SK-N-SH (cell line): ENCODE measurements at regions not wholly inside any gene's neighbourhood (a gene's known extent, or its start where the extent isn't known, plus 50 kb on each side); places are given as distances from the start of the nearest gene placed in this dataset.

Experiments
- CTCF ChIA-PET: fragments of 300-600, 350-600 bp; formaldehyde crosslinking; extraction: SDS; loops from one replicate; lab custom pipeline; 2021; lab: Yijun Ruan, JAX
- POLR2A ChIA-PET: fragments of 350-600 bp; sonication (Branson Sonifier 250); formaldehyde crosslinking; extraction: SDS; loops from one replicate; lab custom pipeline; 2020; ENCODE audit warnings: antibody characterized with exemption, inconsistent platforms; lab: Yijun Ruan, JAX
- DNase-seq: peaks from one replicate; pipeline ENCODE4 v3.0.0; 2012
- H2AFZ ChIP-seq: fragments of 200-600 bp; sonication (generic); 2 replicates; pipeline ENCODE4 v1.8.1; 2016; ENCODE audit warnings: antibody characterized with exemption, mild to moderate bottlenecking, low read depth
- H3F3A ChIP-seq: fragments of 200-600 bp; sonication (generic); replicated peaks from 2 replicates; pipeline ENCODE3; 2016; ENCODE audit warnings: antibody characterized with exemption, mild to moderate bottlenecking; ENCODE audit not compliant: insufficient read depth
- H3K27ac ChIP-seq, 2 experiments: fragments of 200-500 bp in 1 of 2; fragments of 200-600 bp in 1 of 2; sonication (Bioruptor generic) in 1 of 2; sonication (generic), shearing (Covaris generic) in 1 of 2; 2 replicates each; pipeline versions ENCODE4 v1.5.1 to v1.6.1; 2014 to 2016; ENCODE audit warnings: low read depth in 2 of 2, inconsistent platforms in 1 of 2, low read length in 1 of 2, mild to moderate bottlenecking in 1 of 2, mixed read lengths in 1 of 2
- H3K27me3 ChIP-seq: fragments of 200-600 bp; sonication (generic), shearing (Covaris generic); 2 replicates; pipeline ENCODE4 v1.6.1; 2016; ENCODE audit warnings: mixed run types; ENCODE audit not compliant: insufficient read depth
- H3K36me3 ChIP-seq, 2 experiments: fragments of 200-500 bp in 1 of 2; fragments of 200-600 bp in 1 of 2; sonication (Bioruptor generic) in 1 of 2; sonication (generic) in 1 of 2; replicated peaks in 1 of 2; 2 replicates each; pipeline versions ENCODE3 to v1.5.1; 2014 to 2016; ENCODE audit warnings: low read length in 1 of 2, mild to moderate bottlenecking in 1 of 2; ENCODE audit not compliant: insufficient read depth in 2 of 2, control insufficient read depth in 1 of 2
- H3K4me1 ChIP-seq, 2 experiments: fragments of 200-500 bp in 1 of 2; fragments of 200-600 bp in 1 of 2; sonication (Bioruptor generic) in 1 of 2; sonication (generic), shearing (Covaris generic) in 1 of 2; 2 replicates each; pipeline versions ENCODE4 v1.5.1 to v1.6.1; 2014 to 2016; ENCODE audit warnings: low read depth in 1 of 2, low read length in 1 of 2, mixed run types in 1 of 2; ENCODE audit not compliant: insufficient read depth in 2 of 2, control insufficient read depth in 1 of 2
- H3K4me2 ChIP-seq: fragments of 200-600 bp; sonication (generic), shearing (Covaris generic); 2 replicates; pipeline ENCODE4 v1.6.1; 2017; ENCODE audit warnings: mixed run types
- H3K4me3 ChIP-seq, 2 experiments: fragments of 200-500 bp in 1 of 2; fragments of 200-600 bp in 1 of 2; sonication (Bioruptor generic) in 1 of 2; sonication (generic), shearing (Covaris generic) in 1 of 2; 2 replicates each; pipeline versions ENCODE4 v1.5.1 to v1.8.1; 2014 to 2016; ENCODE audit warnings: low read depth in 2 of 2, inconsistent platforms in 1 of 2, low read length in 1 of 2, mild to moderate bottlenecking in 1 of 2, mixed read lengths in 1 of 2, moderate library complexity in 1 of 2
- H3K79me2 ChIP-seq: fragments of 200-600 bp; sonication (generic); 2 replicates; pipeline ENCODE4 v1.8.1; 2017; ENCODE audit warnings: mild to moderate bottlenecking; ENCODE audit not compliant: insufficient read depth
- H3K9ac ChIP-seq: fragments of 200-600 bp; sonication (generic); 2 replicates; pipeline ENCODE4 v1.6.1; 2017; ENCODE audit warnings: mixed run types
- H3K9me2 ChIP-seq: fragments of 200-600 bp; sonication (generic); 2 replicates; pipeline ENCODE4 v1.6.1; 2017; ENCODE audit warnings: mixed run types
- H3K9me3 ChIP-seq: fragments of 200-600 bp; sonication (generic); 2 replicates; pipeline ENCODE4 v1.6.1; 2017; ENCODE audit warnings: mixed run types, mild to moderate bottlenecking, moderate library complexity
- H4K20me1 ChIP-seq: fragments of 200-600 bp; sonication (generic); 2 replicates; pipeline ENCODE4 v1.6.1; 2017; ENCODE audit warnings: mild to moderate bottlenecking, mixed run types; ENCODE audit not compliant: insufficient read depth
- CHD2 ChIP-seq: fragments of 150-350 bp; IDR thresholded peaks from 2 replicates; pipeline ENCODE4 v1.6.1; 2018; ENCODE audit warnings: low read length; ENCODE audit not compliant: partially characterized antibody
- CTCF ChIP-seq: fragments of 200-600 bp; sonication (generic); IDR thresholded peaks from 2 replicates; pipeline ENCODE4 v1.6.1; 2017; ENCODE audit warnings: antibody characterized with exemption, mild to moderate bottlenecking, moderate library complexity
- EP300 ChIP-seq, 2 experiments: IDR thresholded peaks; 2 replicates each; pipeline versions ENCODE4 v1.4.0 to v1.6.1; 2012; ENCODE audit warnings: borderline replicate concordance in 1 of 2, low read depth in 1 of 2, low read length in 1 of 2
- EZH2phosphoT487 ChIP-seq: fragments of 200-600 bp; sonication (generic); IDR thresholded peaks from 2 replicates; pipeline ENCODE4 v1.6.1; 2017; ENCODE audit warnings: low read depth, mixed run types, mild to moderate bottlenecking, antibody characterized with exemption, moderate library complexity, borderline replicate concordance
- FOSL2 ChIP-seq: IDR thresholded peaks from 2 replicates; pipeline ENCODE4 v1.4.0; 2012; ENCODE audit warnings: low read depth, mild to moderate bottlenecking, moderate library complexity, borderline replicate concordance
- FOXJ3 ChIP-seq: sonication (generic); formaldehyde crosslinking; IDR thresholded peaks from 2 replicates; pipeline ENCODE4 v1.5.1; 2020; ENCODE audit warnings: mild to moderate bottlenecking, missing genetic modification reagents
- GABPA ChIP-seq: IDR thresholded peaks from 2 replicates; pipeline ENCODE4 v1.4.0; 2012; ENCODE audit warnings: low read depth, mild to moderate bottlenecking
- GATA2 ChIP-seq: sonication (generic); formaldehyde crosslinking; IDR thresholded peaks from 2 replicates; pipeline ENCODE4 v1.5.0; 2020; ENCODE audit warnings: mild to moderate bottlenecking, missing genetic modification reagents
- JUND ChIP-seq: IDR thresholded peaks from 2 replicates; pipeline ENCODE4 v1.4.0; 2012
- MAX ChIP-seq: IDR thresholded peaks from 2 replicates; pipeline ENCODE4 v1.4.0; 2012; ENCODE audit warnings: low read depth
- MEF2A ChIP-seq: IDR thresholded peaks from 2 replicates; pipeline ENCODE4 v1.4.0; 2012; ENCODE audit warnings: low read depth, borderline replicate concordance
- MXI1 ChIP-seq: IDR thresholded peaks from 2 replicates; pipeline ENCODE4 v1.6.1; 2012; ENCODE audit warnings: mild to moderate bottlenecking, low read depth, low read length, improper control_type of control experiment
- NFIC ChIP-seq: IDR thresholded peaks from 2 replicates; pipeline ENCODE4 v1.4.0; 2012; ENCODE audit warnings: borderline replicate concordance
- NRF1 ChIP-seq: IDR thresholded peaks from 2 replicates; pipeline ENCODE4 v1.6.1; 2012; ENCODE audit warnings: low read depth, mild to moderate bottlenecking, low read length
- POLR2AphosphoS5 ChIP-seq: IDR thresholded peaks from 2 replicates; pipeline ENCODE4 v1.6.1; 2012; ENCODE audit warnings: low read depth, low read length
- RCOR1 ChIP-seq: fragments of 150-350 bp; IDR thresholded peaks from 2 replicates; pipeline ENCODE4 v1.6.1; 2017; ENCODE audit warnings: antibody characterized with exemption, low read length
- RFX5 ChIP-seq: IDR thresholded peaks from 2 replicates; pipeline ENCODE4 v1.6.1; 2012; ENCODE audit warnings: mild to moderate bottlenecking, improper control_type of control experiment, low read length
- SMC3 ChIP-seq: IDR thresholded peaks from 2 replicates; pipeline ENCODE4 v1.6.1; 2012; ENCODE audit warnings: low read depth, low read length, improper control_type of control experiment
- YY1 ChIP-seq: IDR thresholded peaks from 2 replicates; pipeline ENCODE4 v1.4.0; 2012; ENCODE audit warnings: low read depth, mild to moderate bottlenecking
- ZBTB33 ChIP-seq: IDR thresholded peaks from 2 replicates; pipeline ENCODE4 v1.4.0; 2012; ENCODE audit warnings: low read depth, borderline replicate concordance
- WGBS: methylation state at CpG from one replicate; pipeline ENCODE4 v1.1.6; 2017; ENCODE audit warnings: low lambda C conversion rate; 5-methylcytosine and 5-hydroxymethylcytosine counted together
- TF ChIP-seq, protein P1 (sequence below): fragments of 150-350 bp; IDR thresholded peaks from 2 replicates; pipeline ENCODE4 v1.6.1; 2016; ENCODE audit warnings: mild to moderate bottlenecking, low read depth, low read length
- TF ChIP-seq, protein P2 (sequence below): IDR thresholded peaks from 2 replicates; pipeline ENCODE4 v1.4.0; 2012; ENCODE audit warnings: low read depth, borderline replicate concordance
- TF ChIP-seq, protein P3 (sequence below): IDR thresholded peaks from 2 replicates; pipeline ENCODE4 v1.6.1; 2012; ENCODE audit warnings: mild to moderate bottlenecking, low read depth, low read length, moderate library complexity

DNA sequence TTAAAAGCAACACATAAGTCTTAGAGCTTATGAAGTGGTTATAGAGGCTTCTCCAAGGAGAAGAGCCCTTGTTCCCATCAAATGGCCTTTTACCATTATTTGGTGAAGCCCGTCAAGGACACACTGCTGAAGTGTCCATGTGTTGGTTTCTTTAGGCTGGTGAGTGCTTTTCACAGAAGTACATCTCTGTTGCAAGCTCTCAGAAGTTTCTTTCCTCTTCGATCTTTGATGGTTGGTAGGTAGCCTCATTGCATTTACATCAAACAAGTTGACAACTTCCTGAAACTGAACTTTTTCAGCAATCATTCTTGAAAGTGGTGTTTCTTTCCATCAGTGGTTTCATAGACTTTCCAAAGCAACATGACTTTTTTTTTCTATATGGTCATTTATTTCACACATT, 465.6 kb downstream of the HDGFL1 start (continued):
- TF ChIP-seq EZH2phosphoT487 (no peak), RCOR1 (no peak), YY1 (no peak), FOSL2 (no peak), GABPA (no peak)

GRCh38 chr6:23036406-23036983, 467.1 kb downstream of the HDGFL1 start:
- Histone ChIP-seq H3K9ac (no peak overlapping the region), H3F3A (no peaks in the 10 kb centered on the region), H3K4me1 (no peaks in the 10 kb centered on the region; a peak in 1 of 4 replicates), H4K20me1 (no peaks in the 10 kb centered on the region), H3K27ac (no peak overlapping the region), H3K4me2 (no peak overlapping the region), H3K27me3 (no peaks in the 10 kb centered on the region), H3K79me2 (no peaks in the 10 kb centered on the region), H3K9me3 (no peaks in the 10 kb centered on the region), H3K4me3 (no peak overlapping the region)
- ChIA-PET POLR2A (no interaction called here), CTCF (interaction anchor here (1.4 kb wide), 1 partner anchor 20 kb away, joined by 4 read pairs; no protein-coding TSS in a partner anchor)
- WGBS: 79% methylated on average over 4 of the region's 4 CpGs
- no peak for TF ChIP-seq MXI1
- no peak for TF ChIP-seq CTCF
- no peak for TF ChIP-seq RFX5
- TF ChIP-seq, protein P1, sequence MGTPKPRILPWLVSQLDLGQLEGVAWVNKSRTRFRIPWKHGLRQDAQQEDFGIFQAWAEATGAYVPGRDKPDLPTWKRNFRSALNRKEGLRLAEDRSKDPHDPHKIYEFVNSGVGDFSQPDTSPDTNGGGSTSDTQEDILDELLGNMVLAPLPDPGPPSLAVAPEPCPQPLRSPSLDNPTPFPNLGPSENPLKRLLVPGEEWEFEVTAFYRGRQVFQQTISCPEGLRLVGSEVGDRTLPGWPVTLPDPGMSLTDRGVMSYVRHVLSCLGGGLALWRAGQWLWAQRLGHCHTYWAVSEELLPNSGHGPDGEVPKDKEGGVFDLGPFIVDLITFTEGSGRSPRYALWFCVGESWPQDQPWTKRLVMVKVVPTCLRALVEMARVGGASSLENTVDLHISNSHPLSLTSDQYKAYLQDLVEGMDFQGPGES: no peak
- TF ChIP-seq MEF2A: no peak
- TF ChIP-seq EZH2phosphoT487: no peak
- no peak for TF ChIP-seq NRF1
- TF ChIP-seq GATA2 (CRISPR knock-in tag): no peak
- TF ChIP-seq RCOR1: no peak
- no peak for TF ChIP-seq JUND
- TF ChIP-seq CHD2: no peak
- TF ChIP-seq NFIC: no peak
- TF ChIP-seq FOXJ3: no peak
- TF ChIP-seq, protein P2, sequence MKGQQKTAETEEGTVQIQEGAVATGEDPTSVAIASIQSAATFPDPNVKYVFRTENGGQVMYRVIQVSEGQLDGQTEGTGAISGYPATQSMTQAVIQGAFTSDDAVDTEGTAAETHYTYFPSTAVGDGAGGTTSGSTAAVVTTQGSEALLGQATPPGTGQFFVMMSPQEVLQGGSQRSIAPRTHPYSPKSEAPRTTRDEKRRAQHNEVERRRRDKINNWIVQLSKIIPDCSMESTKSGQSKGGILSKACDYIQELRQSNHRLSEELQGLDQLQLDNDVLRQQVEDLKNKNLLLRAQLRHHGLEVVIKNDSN: no peak
- no peak for TF ChIP-seq POLR2AphosphoS5
- TF ChIP-seq MAX: no peak
- TF ChIP-seq, protein P3, sequence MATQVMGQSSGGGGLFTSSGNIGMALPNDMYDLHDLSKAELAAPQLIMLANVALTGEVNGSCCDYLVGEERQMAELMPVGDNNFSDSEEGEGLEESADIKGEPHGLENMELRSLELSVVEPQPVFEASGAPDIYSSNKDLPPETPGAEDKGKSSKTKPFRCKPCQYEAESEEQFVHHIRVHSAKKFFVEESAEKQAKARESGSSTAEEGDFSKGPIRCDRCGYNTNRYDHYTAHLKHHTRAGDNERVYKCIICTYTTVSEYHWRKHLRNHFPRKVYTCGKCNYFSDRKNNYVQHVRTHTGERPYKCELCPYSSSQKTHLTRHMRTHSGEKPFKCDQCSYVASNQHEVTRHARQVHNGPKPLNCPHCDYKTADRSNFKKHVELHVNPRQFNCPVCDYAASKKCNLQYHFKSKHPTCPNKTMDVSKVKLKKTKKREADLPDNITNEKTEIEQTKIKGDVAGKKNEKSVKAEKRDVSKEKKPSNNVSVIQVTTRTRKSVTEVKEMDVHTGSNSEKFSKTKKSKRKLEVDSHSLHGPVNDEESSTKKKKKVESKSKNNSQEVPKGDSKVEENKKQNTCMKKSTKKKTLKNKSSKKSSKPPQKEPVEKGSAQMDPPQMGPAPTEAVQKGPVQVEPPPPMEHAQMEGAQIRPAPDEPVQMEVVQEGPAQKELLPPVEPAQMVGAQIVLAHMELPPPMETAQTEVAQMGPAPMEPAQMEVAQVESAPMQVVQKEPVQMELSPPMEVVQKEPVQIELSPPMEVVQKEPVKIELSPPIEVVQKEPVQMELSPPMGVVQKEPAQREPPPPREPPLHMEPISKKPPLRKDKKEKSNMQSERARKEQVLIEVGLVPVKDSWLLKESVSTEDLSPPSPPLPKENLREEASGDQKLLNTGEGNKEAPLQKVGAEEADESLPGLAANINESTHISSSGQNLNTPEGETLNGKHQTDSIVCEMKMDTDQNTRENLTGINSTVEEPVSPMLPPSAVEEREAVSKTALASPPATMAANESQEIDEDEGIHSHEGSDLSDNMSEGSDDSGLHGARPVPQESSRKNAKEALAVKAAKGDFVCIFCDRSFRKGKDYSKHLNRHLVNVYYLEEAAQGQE: no peak
- no peak for TF ChIP-seq ZBTB33
- TF ChIP-seq EP300 (IDR thresholded peaks at IDR 0.05; ENCODE audit: borderline replicate concordance in 1 of 2, low read depth in 1 of 2, low read length in 1 of 2): no peak
- no peak for TF ChIP-seq SMC3
- TF ChIP-seq, all 33 proteins: peak for 0
- no peak overlapping the region for H2AFZ ChIP-seq
- no peaks in the 10 kb centered on the region for H3K36me3 ChIP-seq
- no peaks in the 10 kb centered on the region for H3K9me2 ChIP-seq
- DNase-seq: no peak
